Activated CD4-positive, alpha-beta T cell treated with anti-CD3 and anti-CD28 coated beads, Interleukin-2, Interleukin-4, amounts not matched to agents 100 ng/mL and 50 ng/mL, durations not matched to agents 16 hours and 8 hours (primary cell): ENCODE measurements at regions not wholly inside any gene's neighbourhood (a gene's known extent, or its start where the extent isn't known, plus 50 kb on each side); places are given as distances from the start of the nearest gene placed in this dataset.
"Not testable (repeated sequence)": the region's sequence is repeated elsewhere in the genome, so short reads cannot be mapped to it uniquely, and the experiment has no call there.

Source experiments
- DNase-seq: peaks from one replicate; pipeline ENCODE4 v3.0.0-alpha.2; 2020; ENCODE audit warnings: low spot score

- DNase-seq = no peak
Observed at GRCh38 chr6:119873107-119873506, 523.5 kb upstream of the MAN1A1 start.

- DNase-seq = no peak
Observed at GRCh38 chr6:119871520-119871919, 522.0 kb upstream of the MAN1A1 start.

- no peak for DNase-seq
Observed at GRCh38 chr6:119865466-119866350, 516.1 kb upstream of the MAN1A1 start.

- no peak for DNase-seq
Observed at GRCh38 chr6:119862719-119863118, 513.2 kb upstream of the MAN1A1 start.

- no peak for DNase-seq
Observed at GRCh38 chr6:119858901-119859300, 509.3 kb upstream of the MAN1A1 start.

- DNase-seq = peak; percentile 32
Observed at GRCh38 chr6:119856136-119856535, 506.6 kb upstream of the MAN1A1 start.

- no peak for DNase-seq
Observed at GRCh38 chr6:119848696-119849095, 499.1 kb upstream of the MAN1A1 start.

GRCh38 chr6:119845161-119845560, 495.6 kb upstream of the MAN1A1 start:
- DNase-seq = no peak

GRCh38 chr6:119844387-119844786, 494.8 kb upstream of the MAN1A1 start:
- DNase-seq = no peak

GRCh38 chr6:119842191-119842590, 492.6 kb upstream of the MAN1A1 start:
- DNase-seq = no peak

GRCh38 chr6:119838043-119838442, 488.5 kb upstream of the MAN1A1 start:
- no peak for DNase-seq

GRCh38 chr6:119834418-119834817, 484.9 kb upstream of the MAN1A1 start:
- DNase-seq = no peak

- no peak for DNase-seq
Observed at GRCh38 chr6:119832411-119832810, 482.9 kb upstream of the MAN1A1 start.

GRCh38 chr6:119830494-119831295, 481.1 kb upstream of the MAN1A1 start:
- no peak for DNase-seq

GRCh38 chr6:119830069-119830468, 480.5 kb upstream of the MAN1A1 start:
- DNase-seq = no peak

- DNase-seq = not testable (repeated sequence)
Observed at GRCh38 chr6:119829499-119829898, 479.9 kb upstream of the MAN1A1 start.

GRCh38 chr6:119829006-119829405, 479.4 kb upstream of the MAN1A1 start:
- no peak for DNase-seq

- DNase-seq = no peak
Observed at GRCh38 chr6:119821380-119821779, 471.8 kb upstream of the MAN1A1 start.

GRCh38 chr6:119818876-119819275, 469.3 kb upstream of the MAN1A1 start:
- no peak for DNase-seq

- DNase-seq = no peak
Observed at GRCh38 chr6:119814609-119815400, 465.2 kb upstream of the MAN1A1 start.

GRCh38 chr6:119802464-119802863, 452.9 kb upstream of the MAN1A1 start:
- DNase-seq = no peak

- DNase-seq = no peak
Observed at GRCh38 chr6:119801056-119801455, 451.5 kb upstream of the MAN1A1 start.
